CD14-positive monocyte (primary cell): ENCODE measurements at regions not wholly inside any gene's neighbourhood (a gene's known extent, or its start where the extent isn't known, plus 50 kb on each side); places are given as distances from the start of the nearest gene placed in this dataset.

ENCODE experiments used
- DNase-seq, 3 donors: peaks; one replicate each; pipeline ENCODE4 v3.0.0-alpha.2; 2011 to 2022
- H2AFZ ChIP-seq: 2 replicates; pipeline ENCODE4 v1.6.0; 2012; ENCODE audit warnings: mild to moderate bottlenecking, low read depth, low read length, inconsistent platforms; ENCODE audit not compliant: insufficient read depth, poor library complexity, severe bottlenecking
- H3K27ac ChIP-seq, 2 donors: 1 replicate in 1 of 2; 2 replicates in 1 of 2; pipeline ENCODE4 v1.5.1; 2012 to 2013; ENCODE audit warnings: low read length in 2 of 2, control low read depth in 1 of 2, inconsistent platforms in 1 of 2, low read depth in 1 of 2, mild to moderate bottlenecking in 1 of 2
- H3K27me3 ChIP-seq, 2 donors: one replicate each; pipeline versions ENCODE4 v1.6.0 to v1.6.1; 2011 to 2013; ENCODE audit warnings: low read length in 2 of 2; ENCODE audit not compliant: control insufficient read depth in 2 of 2, insufficient read depth in 2 of 2
- H3K36me3 ChIP-seq, 2 donors: replicated peaks in 1 of 2; 1 replicate in 1 of 2; 2 replicates in 1 of 2; pipeline versions ENCODE4 v1.5.1 to v1.6.1; 2012 to 2013; ENCODE audit warnings: low read length in 2 of 2, control low read depth in 1 of 2, inconsistent platforms in 1 of 2, mild to moderate bottlenecking in 1 of 2; ENCODE audit not compliant: insufficient read depth in 2 of 2, control insufficient read depth in 1 of 2
- H3K4me1 ChIP-seq, 2 donors: 1 replicate in 1 of 2; 2 replicates in 1 of 2; pipeline versions ENCODE4 v1.5.1 to v1.6.1; 2012 to 2013; ENCODE audit warnings: low read length in 2 of 2, control low read depth in 1 of 2, inconsistent platforms in 1 of 2, mild to moderate bottlenecking in 1 of 2, moderate library complexity in 1 of 2; ENCODE audit not compliant: insufficient read depth in 2 of 2, control insufficient read depth in 1 of 2
- H3K4me2 ChIP-seq: replicated peaks from 2 replicates; pipeline ENCODE3; 2012; ENCODE audit warnings: low read length, moderate library complexity, mild to moderate bottlenecking; ENCODE audit not compliant: poor library complexity, severe bottlenecking; ENCODE audit errors: extremely low read depth
- H3K4me3 ChIP-seq, 3 experiments: fragments of 200-600 bp in 1 of 3; sonication (generic) in 1 of 3; replicated peaks in 1 of 3; 1 replicate in 2 of 3; 2 replicates in 1 of 3; pipeline ENCODE4 v1.5.1; 2011 to 2013; ENCODE audit warnings: low read length in 3 of 3, mild to moderate bottlenecking in 3 of 3, control low read depth in 2 of 3, low read depth in 2 of 3, inconsistent platforms in 1 of 3, moderate library complexity in 1 of 3
- H3K79me2 ChIP-seq: 2 replicates; pipeline ENCODE4 v1.6.0; 2012; ENCODE audit warnings: mild to moderate bottlenecking, control low read depth, inconsistent platforms, low read length, moderate library complexity; ENCODE audit not compliant: insufficient read depth
- H3K9ac ChIP-seq: 2 replicates; pipeline ENCODE4 v1.6.0; 2017; ENCODE audit warnings: low read length, mild to moderate bottlenecking; ENCODE audit not compliant: insufficient read depth, poor library complexity, severe bottlenecking
- H3K9me3 ChIP-seq, 2 donors: replicated peaks in 1 of 2; 1 replicate in 1 of 2; 2 replicates in 1 of 2; pipeline versions ENCODE4 v1.5.1 to v1.6.1; 2012 to 2013; ENCODE audit warnings: low read length in 2 of 2, control low read depth in 1 of 2; ENCODE audit not compliant: control insufficient read depth in 1 of 2, insufficient read depth in 1 of 2
- H4K20me1 ChIP-seq: 2 replicates; pipeline ENCODE4 v1.6.0; 2012; ENCODE audit warnings: mild to moderate bottlenecking, low read length, control low read depth, moderate library complexity; ENCODE audit not compliant: insufficient read depth
- H3K27ac Mint-ChIP-seq, 7 donors: one replicate each; pipeline ENCODE4 v1.8.0; 2020; ENCODE audit warnings: mild to moderate bottlenecking in 7 of 7, mixed read lengths in 7 of 7, moderate library complexity in 6 of 7, inconsistent platforms in 2 of 7
- H3K27me3 Mint-ChIP-seq, 3 donors: one replicate each; pipeline ENCODE4 v1.8.0; 2021 to 2022; ENCODE audit warnings: low read depth in 3 of 3, mild to moderate bottlenecking in 3 of 3, mixed read lengths in 3 of 3, moderate library complexity in 3 of 3, inconsistent platforms in 1 of 3
- H3K36me3 Mint-ChIP-seq, 2 donors: one replicate each; pipeline ENCODE4 v1.8.0; 2020; ENCODE audit warnings: mixed read lengths in 2 of 2, inconsistent platforms in 1 of 2, mild to moderate bottlenecking in 1 of 2
- H3K4me1 Mint-ChIP-seq: one replicate; pipeline ENCODE4 v1.8.0; 2020; ENCODE audit warnings: mild to moderate bottlenecking, mixed read lengths
- H3K4me3 Mint-ChIP-seq, 2 donors: one replicate each; pipeline ENCODE4 v1.8.0; 2020; ENCODE audit warnings: mild to moderate bottlenecking in 2 of 2, mixed read lengths in 2 of 2, moderate library complexity in 1 of 2
- H3K9me3 Mint-ChIP-seq, 7 donors: one replicate each; pipeline ENCODE4 v1.8.0; 2020 to 2022; ENCODE audit warnings: mixed read lengths in 7 of 7, mild to moderate bottlenecking in 6 of 7, moderate library complexity in 6 of 7, inconsistent platforms in 2 of 7
- CTCF ChIP-seq: fragments of 200-600 bp; IDR thresholded peaks from one replicate; pipeline ENCODE4 v1.8.0; 2022; ENCODE audit warnings: antibody characterized with exemption, mild to moderate bottlenecking
- WGBS: methylation state at CpG from one replicate; pipeline ENCODE4 v1.1.5; 2013; ENCODE audit warnings: missing lambda C conversion rate; ENCODE audit not compliant: insufficient coverage; 5-methylcytosine and 5-hydroxymethylcytosine counted together
- intact Hi-C, 2 donors: fragments of 100-400 bp; cut with micrococcal nuclease; formaldehyde crosslinking; loops; one replicate each; pipeline versions ENCODE4 v1.15.0 to v1.15.1; 2023

GRCh38 chr5:94064025-94064424 lies 322.6 kb upstream of the POU5F2 start:
- Histone ChIP-seq H3K79me2 (peaks cover 65% of the 10 kb centered on the region), H3K36me3 (peaks cover 0 to under 1% of the 10 kb centered on the region in 2 donors), H3K4me1 (no peaks in the 10 kb centered on the region), H3K27ac (no peak overlapping the region), H4K20me1 (peaks cover under 1% of the 10 kb centered on the region), H3K9ac (no peak overlapping the region), H3K4me3 (no peak overlapping the region), H2AFZ (no peak overlapping the region), H3K9me3 (peaks cover 37 to 51% of the 10 kb centered on the region in 2 donors), H3K4me2 (no peak overlapping the region), H3K27me3 (no peaks in the 10 kb centered on the region)
- Mint-ChIP-seq H3K9me3 (peaks cover 44 to 69% (median 55%) of the 10 kb centered on the region in 7 donors), H3K4me3 (no peak overlapping the region), H3K4me1 (no peaks in the 10 kb centered on the region), H3K36me3 (peaks cover 12 to 36% of the 10 kb centered on the region in 2 donors), H3K27ac (no peak overlapping the region), H3K27me3 (no peaks in the 10 kb centered on the region)
- intact Hi-C loops = no loop called here
- DNase-seq = no peak
- TF ChIP-seq CTCF = no peak

DNA sequence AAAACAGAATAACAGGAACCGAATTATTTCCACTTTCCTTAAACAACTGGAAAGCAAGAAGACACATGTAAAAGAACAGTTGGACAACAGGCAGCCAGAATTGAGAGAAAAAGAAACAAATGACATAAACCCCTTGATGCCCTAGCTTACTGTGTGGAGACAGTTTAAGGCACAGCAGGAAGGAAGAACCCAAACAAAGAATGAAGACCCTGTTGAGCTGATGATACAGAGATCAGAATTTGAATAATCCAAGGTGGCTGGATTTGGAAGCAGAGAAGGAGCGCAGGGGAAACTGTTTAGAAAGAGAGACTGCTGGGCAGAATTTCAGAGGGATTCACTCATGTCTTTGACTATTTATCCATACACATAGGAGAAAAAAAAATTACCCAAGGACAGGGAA lies 316.3 kb upstream of the POU5F2 start:
- no peak for DNase-seq
- H3K27me3 Mint-ChIP-seq = no peaks in the 10 kb centered on the region
- H3K36me3 Mint-ChIP-seq = peaks cover 30 to 32% of the 10 kb centered on the region in 2 donors
- intact Hi-C loops = no loop called here
- H3K9ac ChIP-seq = no peak overlapping the region
- H3K9me3 ChIP-seq = peaks cover 1 to 9% of the 10 kb centered on the region in 2 donors
- no peaks in the 10 kb centered on the region for H3K27me3 ChIP-seq
- H3K4me3 ChIP-seq = no peak overlapping the region
- H2AFZ ChIP-seq = no peak overlapping the region
- H4K20me1 ChIP-seq = peaks cover 5% of the 10 kb centered on the region
- TF ChIP-seq CTCF = no peak
- H3K27ac Mint-ChIP-seq = no peak overlapping the region
- H3K4me2 ChIP-seq = no peak overlapping the region
- H3K27ac ChIP-seq = no peak overlapping the region
- H3K9me3 Mint-ChIP-seq = peaks cover 3 to 19% (median 12%) of the 10 kb centered on the region in 7 donors
- H3K4me1 Mint-ChIP-seq = no peaks in the 10 kb centered on the region
- no CpG with 5 or more reads among the region's 2 CpGs for WGBS
- no peaks in the 10 kb centered on the region for H3K4me1 ChIP-seq
- peaks cover 3 to 7% of the 10 kb centered on the region in 2 donors for H3K36me3 ChIP-seq
- peaks cover 22% of the 10 kb centered on the region for H3K79me2 ChIP-seq
- H3K4me3 Mint-ChIP-seq = no peak overlapping the region
